CD4-positive, alpha-beta T cell treated with Interferon gamma for 1 hour (primary cell): ENCODE measurements at regions not wholly inside any gene's neighbourhood (a gene's known extent, or its start where the extent isn't known, plus 50 kb on each side); places are given as distances from the start of the nearest gene placed in this dataset.

Experiments
- DNase-seq: peaks from one replicate; pipeline ENCODE4 v3.0.0-alpha.2; 2020

GRCh38 chr10:110416776-110417711, 80.7 kb upstream of the DUSP5 start:
- no peak for DNase-seq

- no peak for DNase-seq
These were observed 79.5 kb upstream of the DUSP5 start for GRCh38 chr10:110418218-110418617.

GRCh38 chr10:110419265-110419664, 78.4 kb upstream of the DUSP5 start:
- no peak for DNase-seq

GRCh38 chr10:110420401-110421193, 77.1 kb upstream of the DUSP5 start:
- DNase-seq: peak; percentile 33

GRCh38 chr10:110421512-110422138, 76.1 kb upstream of the DUSP5 start:
- no peak for DNase-seq

- no peak for DNase-seq
These were observed 75.2 kb upstream of the DUSP5 start for GRCh38 chr10:110422548-110422947.

GRCh38 chr10:110423650-110424049, 74.1 kb upstream of the DUSP5 start:
- no peak for DNase-seq

- peak; percentile 43 for DNase-seq
These were observed 71.9 kb upstream of the DUSP5 start for GRCh38 chr10:110425684-110426293.

GRCh38 chr10:110426294-110427181, 71.2 kb upstream of the DUSP5 start:
- DNase-seq: peak; percentile 19

GRCh38 chr10:110429301-110429700, 68.4 kb upstream of the DUSP5 start:
- DNase-seq: no peak

- no peak for DNase-seq
These were observed 67.1 kb upstream of the DUSP5 start for GRCh38 chr10:110430340-110431273.

GRCh38 chr10:110431659-110432058, 66.0 kb upstream of the DUSP5 start:
- no peak for DNase-seq

GRCh38 chr10:110432084-110432483, 65.6 kb upstream of the DUSP5 start:
- no peak for DNase-seq

- no peak for DNase-seq
These were observed 64.7 kb upstream of the DUSP5 start for GRCh38 chr10:110432814-110433565.

GRCh38 chr10:110433740-110434139, 64.0 kb upstream of the DUSP5 start:
- no peak for DNase-seq

- DNase-seq: no peak
These were observed 63.1 kb upstream of the DUSP5 start for GRCh38 chr10:110434489-110435096.

- DNase-seq: no peak
These were observed 61.0 kb upstream of the DUSP5 start for GRCh38 chr10:110436554-110437350.

- DNase-seq: no peak
These were observed 60.4 kb upstream of the DUSP5 start for GRCh38 chr10:110437351-110437605.

GRCh38 chr10:110437761-110438341, 59.9 kb upstream of the DUSP5 start:
- no peak for DNase-seq
